ENCODE measurements at regions not wholly inside any gene's neighbourhood (a gene's known extent, or its start where the extent isn't known, plus 50 kb on each side); places are given as distances from the start of the nearest gene placed in this dataset.

DNA sequence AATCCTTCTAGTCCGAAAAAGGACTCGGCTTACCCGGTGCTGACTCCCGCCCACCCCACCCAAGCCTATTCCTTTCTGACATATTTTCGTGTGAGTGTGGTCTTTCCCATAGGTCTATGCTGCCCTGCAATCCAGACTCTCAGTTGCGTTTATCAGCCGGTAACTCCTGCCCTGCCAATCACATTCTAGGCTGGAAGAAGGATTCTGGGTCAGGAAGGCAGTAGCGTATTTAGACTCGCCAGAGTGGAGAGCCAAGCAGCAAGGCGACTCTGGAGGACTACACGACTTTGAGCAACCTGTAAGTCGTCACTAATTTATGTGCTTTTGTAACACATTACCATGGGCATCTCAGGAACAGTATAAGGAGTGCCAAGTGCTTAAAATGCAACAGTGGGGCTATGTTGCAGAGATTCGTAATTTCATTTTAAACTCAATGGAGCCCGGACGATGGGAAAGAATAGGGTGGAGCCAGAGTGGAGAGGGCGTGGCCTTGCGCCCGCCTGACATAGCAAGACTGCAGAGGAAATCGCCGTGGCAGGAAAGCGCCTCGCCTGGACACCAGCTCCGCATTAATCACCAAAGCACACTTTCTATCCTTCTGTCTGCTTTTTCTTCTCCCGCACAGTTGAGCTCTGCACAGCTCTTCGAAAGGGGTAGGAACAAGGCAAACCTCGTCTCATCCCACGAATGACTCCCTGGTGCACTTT lies 1044.2 kb downstream of the AGBL1 start:
- no TSS peak for BruUV-seq (replicated peaks)
- Histone ChIP-seq H3K9me1 (ENCODE audit: insufficient read depth, low read length) (no peaks in the 10 kb centered on the region), H3K4me2 (ENCODE audit: low read depth, low read length) (no peak overlapping the region), H4K20me1 (ENCODE audit: insufficient read depth, low read length) (no peaks in the 10 kb centered on the region), H3K36me3 (ENCODE audit: control insufficient read depth, insufficient read depth, low read length) (no peaks in the 10 kb centered on the region), H3K9me3 (ENCODE audit: control insufficient read depth, insufficient read depth, low read length) (peaks cover 7% of the 10 kb centered on the region), H2AFZ (replicated peaks; ENCODE audit: low read length, poor library complexity) (no peak overlapping the region), H3K23ac (ENCODE audit: low read depth, low read length) (no peak overlapping the region), H4K91ac (ENCODE audit: insufficient read depth, low read depth, low read length) (no peak overlapping the region), H3K14ac (replicated peaks; ENCODE audit: low read depth, low read length) (no peak overlapping the region), H3K27ac (ENCODE audit: insufficient read depth, low read length) (no peak overlapping the region), H3K56ac (ENCODE audit: extremely low read depth, insufficient read depth, low read length) (no peak overlapping the region), H3K18ac (ENCODE audit: low read depth, low read length) (no peak overlapping the region), H2BK15ac (ENCODE audit: low read depth, low read length) (no peak overlapping the region), H3K9ac (ENCODE audit: low read depth, low read length) (no peak overlapping the region), H2BK120ac (ENCODE audit: low read depth, low read length) (no peak overlapping the region), H3K79me1 (ENCODE audit: low read depth in 1 of 2, low read length in 2 of 2) (no peaks in the 10 kb centered on the region), H2AK5ac (ENCODE audit: low read depth, low read length) (no peak overlapping the region), H4K8ac (ENCODE audit: low read depth in 2 of 2, low read length in 2 of 2) (no peak overlapping the region), H3K4me1 (ENCODE audit: control insufficient read depth, insufficient read depth, low read length) (no peaks in the 10 kb centered on the region), H3K4me3 (ENCODE audit: insufficient read depth, low read depth, low read length) (no peak overlapping the region), H3K4ac (ENCODE audit: low read depth, low read length) (no peak overlapping the region), H2BK5ac (ENCODE audit: low read depth, low read length, poor library complexity, severe bottlenecking) (no peak overlapping the region), H2BK20ac (ENCODE audit: low read depth, low read length) (no peak overlapping the region), H2AK9ac (replicated peaks; ENCODE audit: low read depth, low read length, poor library complexity) (no peak overlapping the region), H3K27me3 (ENCODE audit: control insufficient read depth, insufficient read depth, low read length) (no peaks in the 10 kb centered on the region), H4K5ac (ENCODE audit: low read depth, low read length) (no peak overlapping the region)
- ATAC-seq (ENCODE audit: low read depth) (no peak), DNase-seq (no peak)
- ChIA-PET CTCF (interaction anchor here (0.9 kb wide), 1 partner anchor 12 kb away, joined by 3 read pairs; no protein-coding TSS in a partner anchor), POLR2A (ENCODE audit: unreplicated experiment) (interaction anchor here (0.7 kb wide), 1 partner anchor 1468 kb away, joined by 8 read pairs; no protein-coding TSS in a partner anchor)
- dilution Hi-C loops (cut with HindIII; ENCODE audit: low sequenced_read_pairs, unreplicated experiment), result no loop called here
- TF ChIP-seq CEBPB (IDR thresholded peaks at IDR 0.05; ENCODE audit: low read depth, low read length), result no peak
- TF ChIP-seq FOS (IDR thresholded peaks at IDR 0.05; ENCODE audit: low read depth, low read length), result no peak
- no peak for TF ChIP-seq RFX5 (IDR thresholded peaks at IDR 0.05; ENCODE audit: low read depth, low read length)
- TF ChIP-seq CHD1 (IDR thresholded peaks at IDR 0.05; ENCODE audit: low read depth, low read length), result no peak
- no peak for TF ChIP-seq NFE2L2 (IDR thresholded peaks at IDR 0.05; ENCODE audit: low read depth, low read length)
- no peak for TF ChIP-seq RAD21 (IDR thresholded peaks at IDR 0.05; ENCODE audit: low read length)
- no peak for TF ChIP-seq MAFK (IDR thresholded peaks at IDR 0.05; ENCODE audit: low read depth, low read length)
- no peak for TF ChIP-seq MXI1 (IDR thresholded peaks at IDR 0.05; ENCODE audit: borderline replicate concordance, low read depth, low read length)
- TF ChIP-seq SMC3 (IDR thresholded peaks at IDR 0.05; ENCODE audit: low read depth, low read length), result no peak
- no peak for TF ChIP-seq BHLHE40 (IDR thresholded peaks at IDR 0.05; ENCODE audit: low read depth, low read length)
- no peak for TF ChIP-seq RCOR1 (IDR thresholded peaks at IDR 0.05; ENCODE audit: insufficient replicate concordance, low read length)
- TF ChIP-seq, protein P1, sequence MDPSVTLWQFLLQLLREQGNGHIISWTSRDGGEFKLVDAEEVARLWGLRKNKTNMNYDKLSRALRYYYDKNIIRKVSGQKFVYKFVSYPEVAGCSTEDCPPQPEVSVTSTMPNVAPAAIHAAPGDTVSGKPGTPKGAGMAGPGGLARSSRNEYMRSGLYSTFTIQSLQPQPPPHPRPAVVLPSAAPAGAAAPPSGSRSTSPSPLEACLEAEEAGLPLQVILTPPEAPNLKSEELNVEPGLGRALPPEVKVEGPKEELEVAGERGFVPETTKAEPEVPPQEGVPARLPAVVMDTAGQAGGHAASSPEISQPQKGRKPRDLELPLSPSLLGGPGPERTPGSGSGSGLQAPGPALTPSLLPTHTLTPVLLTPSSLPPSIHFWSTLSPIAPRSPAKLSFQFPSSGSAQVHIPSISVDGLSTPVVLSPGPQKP (IDR thresholded peaks at IDR 0.05; ENCODE audit: borderline replicate concordance, low read depth, low read length), result no peak
- TF ChIP-seq MAZ (IDR thresholded peaks at IDR 0.05; ENCODE audit: borderline replicate concordance, low read depth, low read length), result no peak
- no peak for TF ChIP-seq POLR2A (IDR thresholded peaks at IDR 0.05; ENCODE audit: low read depth, low read length)
- TF ChIP-seq, protein P2, sequence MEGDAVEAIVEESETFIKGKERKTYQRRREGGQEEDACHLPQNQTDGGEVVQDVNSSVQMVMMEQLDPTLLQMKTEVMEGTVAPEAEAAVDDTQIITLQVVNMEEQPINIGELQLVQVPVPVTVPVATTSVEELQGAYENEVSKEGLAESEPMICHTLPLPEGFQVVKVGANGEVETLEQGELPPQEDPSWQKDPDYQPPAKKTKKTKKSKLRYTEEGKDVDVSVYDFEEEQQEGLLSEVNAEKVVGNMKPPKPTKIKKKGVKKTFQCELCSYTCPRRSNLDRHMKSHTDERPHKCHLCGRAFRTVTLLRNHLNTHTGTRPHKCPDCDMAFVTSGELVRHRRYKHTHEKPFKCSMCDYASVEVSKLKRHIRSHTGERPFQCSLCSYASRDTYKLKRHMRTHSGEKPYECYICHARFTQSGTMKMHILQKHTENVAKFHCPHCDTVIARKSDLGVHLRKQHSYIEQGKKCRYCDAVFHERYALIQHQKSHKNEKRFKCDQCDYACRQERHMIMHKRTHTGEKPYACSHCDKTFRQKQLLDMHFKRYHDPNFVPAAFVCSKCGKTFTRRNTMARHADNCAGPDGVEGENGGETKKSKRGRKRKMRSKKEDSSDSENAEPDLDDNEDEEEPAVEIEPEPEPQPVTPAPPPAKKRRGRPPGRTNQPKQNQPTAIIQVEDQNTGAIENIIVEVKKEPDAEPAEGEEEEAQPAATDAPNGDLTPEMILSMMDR (conservative IDR thresholded peaks at IDR 0.05; ENCODE audit: low read depth, low read length), result no peak
- TF ChIP-seq, protein P3, sequence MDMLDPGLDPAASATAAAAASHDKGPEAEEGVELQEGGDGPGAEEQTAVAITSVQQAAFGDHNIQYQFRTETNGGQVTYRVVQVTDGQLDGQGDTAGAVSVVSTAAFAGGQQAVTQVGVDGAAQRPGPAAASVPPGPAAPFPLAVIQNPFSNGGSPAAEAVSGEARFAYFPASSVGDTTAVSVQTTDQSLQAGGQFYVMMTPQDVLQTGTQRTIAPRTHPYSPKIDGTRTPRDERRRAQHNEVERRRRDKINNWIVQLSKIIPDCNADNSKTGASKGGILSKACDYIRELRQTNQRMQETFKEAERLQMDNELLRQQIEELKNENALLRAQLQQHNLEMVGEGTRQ (IDR thresholded peaks at IDR 0.05; ENCODE audit: low read depth, low read length), result no peak
- 79% methylated on average over 7 of the region's 27 CpGs; no CpG with 5 or more reads in 1 of the 2 experiments for WGBS, 2 experiments (ENCODE audit: extremely low coverage in 2 of 2, insufficient read length in 1 of 2)
- intact Hi-C loops (cut with micrococcal nuclease), result no loop called here
- in situ Hi-C loops (cut with MboI; ENCODE audit: low sequenced_read_pairs), result no loop called here
